Type B pancreatic cell (in vitro differentiated cells): ENCODE measurements at regions not wholly inside any gene's neighbourhood (a gene's known extent, or its start where the extent isn't known, plus 50 kb on each side); places are given as distances from the start of the nearest gene placed in this dataset.
"Not testable (repeated sequence)": the region's sequence is repeated elsewhere in the genome, so short reads cannot be mapped to it uniquely, and the experiment has no call there.

ENCODE experiments used
- DNase-seq: peaks from one replicate; pipeline ENCODE4 v3.0.0; 2021; ENCODE audit warnings: mixed read lengths; ENCODE audit not compliant: unreplicated experiment; ENCODE audit errors: extremely low spot score
- H3K27ac Mint-ChIP-seq: 2 replicates; pipeline ENCODE4 v1.8.0; 2021; ENCODE audit warnings: mild to moderate bottlenecking, mixed read lengths
- H3K27me3 Mint-ChIP-seq: 2 replicates; pipeline ENCODE4 v1.8.0; 2021; ENCODE audit warnings: mixed read lengths
- H3K36me3 Mint-ChIP-seq: 2 replicates; pipeline ENCODE4 v1.8.0; 2021; ENCODE audit warnings: mixed read lengths
- H3K4me1 Mint-ChIP-seq: one replicate; pipeline ENCODE4 v1.8.0; 2021; ENCODE audit warnings: mixed read lengths; ENCODE audit not compliant: unreplicated experiment
- H3K4me3 Mint-ChIP-seq: 2 replicates; pipeline ENCODE4 v1.8.0; 2021; ENCODE audit warnings: mild to moderate bottlenecking, mixed read lengths
- H3K9me3 Mint-ChIP-seq: 2 replicates; pipeline ENCODE4 v1.8.0; 2021; ENCODE audit warnings: mixed read lengths

GRCh38 chr1:149336082-149336481, 138.8 kb upstream of the NBPF19 start:
- H3K4me1 Mint-ChIP-seq, H3K27me3 Mint-ChIP-seq, H3K9me3 Mint-ChIP-seq, H3K27ac Mint-ChIP-seq, H3K36me3 Mint-ChIP-seq, H3K4me3 Mint-ChIP-seq, DNase-seq: not testable (repeated sequence)

GRCh38 chr1:149338221-149338691, 136.6 kb upstream of the NBPF19 start:
- not testable (repeated sequence) for H3K36me3 Mint-ChIP-seq, H3K4me3 Mint-ChIP-seq, H3K27ac Mint-ChIP-seq, DNase-seq, H3K4me1 Mint-ChIP-seq, H3K27me3 Mint-ChIP-seq, H3K9me3 Mint-ChIP-seq

- not testable (repeated sequence) for H3K36me3 Mint-ChIP-seq, H3K9me3 Mint-ChIP-seq, H3K27ac Mint-ChIP-seq, H3K4me1 Mint-ChIP-seq, DNase-seq, H3K4me3 Mint-ChIP-seq, H3K27me3 Mint-ChIP-seq
Measured at GRCh38 chr1:149338698-149339097, 136.1 kb upstream of the NBPF19 start.

GRCh38 chr1:149349448-149349847, 125.4 kb upstream of the NBPF19 start:
- H3K4me1 Mint-ChIP-seq, H3K36me3 Mint-ChIP-seq, H3K27me3 Mint-ChIP-seq, H3K4me3 Mint-ChIP-seq, H3K9me3 Mint-ChIP-seq, DNase-seq, H3K27ac Mint-ChIP-seq: not testable (repeated sequence)

- H3K4me1 Mint-ChIP-seq, H3K4me3 Mint-ChIP-seq, DNase-seq, H3K9me3 Mint-ChIP-seq, H3K27me3 Mint-ChIP-seq, H3K27ac Mint-ChIP-seq, H3K36me3 Mint-ChIP-seq: not testable (repeated sequence)
Measured at GRCh38 chr1:149352205-149352604, 122.6 kb upstream of the NBPF19 start.

GRCh38 chr1:149354579-149354978, 120.3 kb upstream of the NBPF19 start:
- H3K27ac Mint-ChIP-seq, H3K36me3 Mint-ChIP-seq, H3K4me1 Mint-ChIP-seq, DNase-seq, H3K9me3 Mint-ChIP-seq, H3K4me3 Mint-ChIP-seq, H3K27me3 Mint-ChIP-seq: not testable (repeated sequence)

GRCh38 chr1:149355748-149356147, 119.1 kb upstream of the NBPF19 start:
- H3K9me3 Mint-ChIP-seq, H3K27ac Mint-ChIP-seq, H3K4me1 Mint-ChIP-seq, H3K27me3 Mint-ChIP-seq, H3K4me3 Mint-ChIP-seq, H3K36me3 Mint-ChIP-seq, DNase-seq: not testable (repeated sequence)

GRCh38 chr1:149356152-149356551, 118.7 kb upstream of the NBPF19 start:
- not testable (repeated sequence) for H3K27ac Mint-ChIP-seq, H3K27me3 Mint-ChIP-seq, H3K9me3 Mint-ChIP-seq, H3K36me3 Mint-ChIP-seq, DNase-seq, H3K4me1 Mint-ChIP-seq, H3K4me3 Mint-ChIP-seq

GRCh38 chr1:149360351-149360750, 114.5 kb upstream of the NBPF19 start:
- not testable (repeated sequence) for DNase-seq, H3K4me3 Mint-ChIP-seq, H3K36me3 Mint-ChIP-seq, H3K27me3 Mint-ChIP-seq, H3K4me1 Mint-ChIP-seq, H3K27ac Mint-ChIP-seq, H3K9me3 Mint-ChIP-seq

- not testable (repeated sequence) for H3K27me3 Mint-ChIP-seq, H3K4me1 Mint-ChIP-seq, H3K27ac Mint-ChIP-seq, H3K36me3 Mint-ChIP-seq, DNase-seq, H3K9me3 Mint-ChIP-seq, H3K4me3 Mint-ChIP-seq
Measured at GRCh38 chr1:149361310-149361709, 113.5 kb upstream of the NBPF19 start.

- not testable (repeated sequence) for H3K27me3 Mint-ChIP-seq, H3K27ac Mint-ChIP-seq, DNase-seq, H3K4me3 Mint-ChIP-seq, H3K4me1 Mint-ChIP-seq, H3K9me3 Mint-ChIP-seq, H3K36me3 Mint-ChIP-seq
Measured at GRCh38 chr1:149364188-149364981, 110.5 kb upstream of the NBPF19 start.

GRCh38 chr1:149366402-149366801, 108.4 kb upstream of the NBPF19 start:
- H3K4me1 Mint-ChIP-seq, H3K27ac Mint-ChIP-seq, DNase-seq, H3K36me3 Mint-ChIP-seq, H3K4me3 Mint-ChIP-seq, H3K9me3 Mint-ChIP-seq, H3K27me3 Mint-ChIP-seq: not testable (repeated sequence)

GRCh38 chr1:149367472-149368044, 107.3 kb upstream of the NBPF19 start:
- not testable (repeated sequence) for H3K27ac Mint-ChIP-seq, H3K4me1 Mint-ChIP-seq, H3K36me3 Mint-ChIP-seq, H3K27me3 Mint-ChIP-seq, H3K9me3 Mint-ChIP-seq, DNase-seq, H3K4me3 Mint-ChIP-seq

- H3K27me3 Mint-ChIP-seq, H3K27ac Mint-ChIP-seq, H3K4me3 Mint-ChIP-seq, H3K4me1 Mint-ChIP-seq, H3K36me3 Mint-ChIP-seq, DNase-seq, H3K9me3 Mint-ChIP-seq: not testable (repeated sequence)
Measured at GRCh38 chr1:149368337-149368736, 106.5 kb upstream of the NBPF19 start.
